ENCODE measurements at regions not wholly inside any gene's neighbourhood (a gene's known extent, or its start where the extent isn't known, plus 50 kb on each side); places are given as distances from the start of the nearest gene placed in this dataset.

- TF ChIP-seq KDM5A (IDR thresholded peaks at IDR 0.05; ENCODE audit: low read length) (no peak), CTCF (IDR thresholded peaks at IDR 0.05; ENCODE audit: control extremely low read depth in 1 of 3, insufficient read depth in 1 of 3, low read depth in 1 of 3, low read length in 3 of 3) (no peak), TAF1 (IDR thresholded peaks at IDR 0.05; ENCODE audit: low read depth, low read length) (no peak), CBX8 (IDR thresholded peaks at IDR 0.05; ENCODE audit: borderline replicate concordance, low read depth, low read length) (no peak), CHD2 (IDR thresholded peaks at IDR 0.05; ENCODE audit: low read length) (no peak), GTF2F1 (IDR thresholded peaks at IDR 0.05; ENCODE audit: borderline replicate concordance, low read depth, low read length) (no peak), RAD21 (IDR thresholded peaks at IDR 0.05 in 1 of 2, conservative IDR thresholded peaks at IDR 0.05 in 1 of 2; ENCODE audit: low read depth in 2 of 2, low read length in 2 of 2) (no peak), ZNF274 (IDR thresholded peaks at IDR 0.05; ENCODE audit: borderline replicate concordance, extremely low read depth, low read length) (no peak), POLR2A (IDR thresholded peaks at IDR 0.05; ENCODE audit: control extremely low read depth in 1 of 2, low read depth in 2 of 2, low read length in 2 of 2) (no peak), MAX (IDR thresholded peaks at IDR 0.05) (no peak), EP300 (IDR thresholded peaks at IDR 0.05; ENCODE audit: borderline replicate concordance in 1 of 2, low read depth in 2 of 2, low read length in 2 of 2) (no peak), RNF2 (IDR thresholded peaks at IDR 0.05; ENCODE audit: borderline replicate concordance, low read depth, low read length, missing control alignments, poor library complexity, severe bottlenecking) (no peak), YY1 (IDR thresholded peaks at IDR 0.05; ENCODE audit: low read depth, low read length) (no peak)
Observed at GRCh38 chr15:77865701-77866100, 211.8 kb downstream of the TBC1D2B start.

Data from H1 (cell line).